ENCODE measurements at regions not wholly inside any gene's neighbourhood (a gene's known extent, or its start where the extent isn't known, plus 50 kb on each side); places are given as distances from the start of the nearest gene placed in this dataset.
A peak's percentile ranks its signal among the peaks of the same experiment; 100 is the strongest.

- Histone ChIP-seq H3K4me2 (ENCODE audit: low read length) (no peak overlapping the region), H3K9ac (ENCODE audit: low read length) (no peak overlapping the region), H3K27me3 (ENCODE audit: insufficient read depth, low read length) (no peaks in the 10 kb centered on the region), H3K9me3 (ENCODE audit: control insufficient read depth in 1 of 2, insufficient read depth in 1 of 2, low read depth in 1 of 2, low read length in 2 of 2) (no peaks in the 10 kb centered on the region), H3K36me3 (ENCODE audit: control insufficient read depth in 1 of 2, insufficient read depth in 2 of 2, low read length in 2 of 2) (no peaks in the 10 kb centered on the region), H4K20me1 (ENCODE audit: insufficient read depth) (no peaks in the 10 kb centered on the region), H3K79me2 (ENCODE audit: insufficient read depth, low read length) (peaks cover 86% of the 10 kb centered on the region), H3K27ac (ENCODE audit: low read depth, low read length) (no peak overlapping the region), H3K9me2 (ENCODE audit: insufficient read depth) (no peaks in the 10 kb centered on the region), H2AFZ (ENCODE audit: low read depth, low read length, poor library complexity, severe bottlenecking) (no peak overlapping the region), H3K4me1 (ENCODE audit: control insufficient read depth in 1 of 2, insufficient read depth in 2 of 2, low read length in 2 of 2) (peaks cover 6 to 25% of the 10 kb centered on the region in 2 experiments; a peak in 3 of 4 replicates), H3K4me3 (replicated peaks in 1 of 2; ENCODE audit: low read depth in 1 of 2, low read length in 2 of 2) (no peak overlapping the region)
- CTCF ChIA-PET = no interaction called here
- peak; percentile 30; the same call in 1 of the 2 replicates for ATAC-seq
- no peak for DNase-seq (ENCODE audit: low read depth, low spot score)
- BruUV-seq (replicated peaks) = no TSS peak
- intact Hi-C loops (cut with micrococcal nuclease) = no loop called here
- RAD21 ChIA-PET (ENCODE audit: low non-redundant PET in 1 of 2, low total read pairs in 2 of 2, uncharacterized antibody in 2 of 2, unreplicated experiment in 2 of 2) = no interaction called here
- POLR2A ChIA-PET = no interaction called here
- TF ChIP-seq EGR1 (IDR thresholded peaks at IDR 0.05; ENCODE audit: low read depth) (no peak), CTCF (IDR thresholded peaks at IDR 0.05 in 2 of 3, conservative IDR thresholded peaks at IDR 0.05 in 1 of 3; ENCODE audit: borderline replicate concordance in 1 of 3, insufficient read depth in 1 of 3, low read depth in 2 of 3, low read length in 2 of 3) (peak in 1 of 3 experiments; percentile 3; a peak in 1 of 6 replicates), RAD21 (IDR thresholded peaks at IDR 0.05; ENCODE audit: low read depth) (0 out of 2 replicates have a peak, but pooled peaks have one; percentile 8)
Observed at GRCh38 chrX:115958687-115959359, 211.7 kb upstream of the AGTR2 start.

- H3K27me3 ChIP-seq (ENCODE audit: insufficient read depth, low read length) = no peaks in the 10 kb centered on the region
- DNase-seq (ENCODE audit: low read depth, low spot score) (no peak), ATAC-seq (peak; percentile 55)
- peak overlapping the region; percentile 43 for H3K4me2 ChIP-seq (ENCODE audit: low read length)
- H2AFZ ChIP-seq (ENCODE audit: low read depth, low read length, poor library complexity, severe bottlenecking) = no peak overlapping the region
- H4K20me1 ChIP-seq (ENCODE audit: insufficient read depth) = no peaks in the 10 kb centered on the region
- no TSS peak for BruUV-seq (replicated peaks)
- H3K36me3 ChIP-seq (ENCODE audit: control insufficient read depth in 1 of 2, insufficient read depth in 2 of 2, low read length in 2 of 2) = no peaks in the 10 kb centered on the region
- no peaks in the 10 kb centered on the region for H3K9me2 ChIP-seq (ENCODE audit: insufficient read depth)
- ChIA-PET CTCF (no interaction called here), POLR2A (no interaction called here), RAD21 (ENCODE audit: low non-redundant PET in 1 of 2, low total read pairs in 2 of 2, uncharacterized antibody in 2 of 2, unreplicated experiment in 2 of 2) (no interaction called here)
- H3K9ac ChIP-seq (ENCODE audit: low read length) = no peak overlapping the region
- H3K4me1 ChIP-seq (ENCODE audit: control insufficient read depth in 1 of 2, insufficient read depth in 2 of 2, low read length in 2 of 2) = peaks cover 6 to 25% of the 10 kb centered on the region in 2 experiments; a peak in 3 of 4 replicates
- peaks cover 90% of the 10 kb centered on the region for H3K79me2 ChIP-seq (ENCODE audit: insufficient read depth, low read length)
- no peak overlapping the region for H3K4me3 ChIP-seq (replicated peaks in 1 of 2; ENCODE audit: low read depth in 1 of 2, low read length in 2 of 2)
- intact Hi-C loops (cut with micrococcal nuclease) = no loop called here
- H3K9me3 ChIP-seq (ENCODE audit: control insufficient read depth in 1 of 2, insufficient read depth in 1 of 2, low read depth in 1 of 2, low read length in 2 of 2) = no peaks in the 10 kb centered on the region
- peak overlapping the region; percentile 29; the same call in 1 of the 2 replicates for H3K27ac ChIP-seq (ENCODE audit: low read depth, low read length)
- TF ChIP-seq EZH2phosphoT487 (IDR thresholded peaks at IDR 0.05; ENCODE audit: borderline replicate concordance) (no peak), JUND (IDR thresholded peaks at IDR 0.05) (no peak), YY1 (IDR thresholded peaks at IDR 0.05; ENCODE audit: extremely low read depth, insufficient replicate concordance, low read depth, low read length) (no peak), CBX3 (IDR thresholded peaks at IDR 0.05; ENCODE audit: low read depth) (no peak), RAD21 (IDR thresholded peaks at IDR 0.05; ENCODE audit: low read depth) (no peak), SP1 (IDR thresholded peaks at IDR 0.05; ENCODE audit: low read depth) (no peak), CEBPB (IDR thresholded peaks at IDR 0.05; ENCODE audit: low read depth) (no peak), EZH2 (IDR thresholded peaks at IDR 0.05) (no peak), SIN3A (IDR thresholded peaks at IDR 0.05; ENCODE audit: low read depth) (no peak), SRF (IDR thresholded peaks at IDR 0.05; ENCODE audit: low read depth) (no peak), POLR2A (IDR thresholded peaks at IDR 0.05; ENCODE audit: borderline replicate concordance, extremely low read depth, insufficient read depth, insufficient read length) (no peak), EGR1 (IDR thresholded peaks at IDR 0.05; ENCODE audit: low read depth) (no peak), ELF1 (IDR thresholded peaks at IDR 0.05; ENCODE audit: borderline replicate concordance, low read depth) (no peak), CTCF (IDR thresholded peaks at IDR 0.05 in 2 of 3, conservative IDR thresholded peaks at IDR 0.05 in 1 of 3; ENCODE audit: borderline replicate concordance in 1 of 3, insufficient read depth in 1 of 3, low read depth in 2 of 3, low read length in 2 of 3) (no peak), ZNF274 (IDR thresholded peaks at IDR 0.05; ENCODE audit: low read depth, low read length) (no peak), MAX (IDR thresholded peaks at IDR 0.05) (no peak)
Observed at GRCh38 chrX:115960440-115961084, 210.0 kb upstream of the AGTR2 start.
